ENCODE measurements at regions not wholly inside any gene's neighbourhood (a gene's known extent, or its start where the extent isn't known, plus 50 kb on each side); places are given as distances from the start of the nearest gene placed in this dataset.

DNA sequence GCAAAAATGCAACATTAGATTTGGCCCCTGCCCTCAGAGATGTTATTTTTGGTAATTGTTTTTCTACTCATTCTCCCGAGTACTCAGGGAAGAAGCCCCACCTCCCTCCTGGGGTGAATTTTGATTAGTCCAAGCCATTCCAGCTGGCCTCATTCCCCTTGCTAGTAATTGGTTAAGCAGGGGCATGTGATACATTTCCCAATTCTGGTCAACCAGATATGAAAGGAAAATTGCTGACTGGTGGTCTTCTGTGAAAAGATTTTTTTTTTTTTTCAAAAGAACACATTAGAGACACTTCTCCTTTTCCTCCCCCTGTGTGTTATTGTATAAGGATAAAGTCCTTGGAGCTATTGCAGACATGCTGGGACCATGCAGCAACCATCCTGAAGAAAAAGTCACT is 71.1 kb upstream of the AKT3 start:
- TF ChIP-seq ZFP30 (CRISPR knock-in tag; IDR thresholded peaks at IDR 0.05) (no peak), CSDC2 (CRISPR knock-in tag; IDR thresholded peaks at IDR 0.05) (no peak), ISL1 (CRISPR knock-in tag; IDR thresholded peaks at IDR 0.05) (no peak), ESRRG (CRISPR knock-in tag; IDR thresholded peaks at IDR 0.05) (no peak), ARNTL (CRISPR knock-in tag; IDR thresholded peaks at IDR 0.05; ENCODE audit: borderline replicate concordance, low read depth) (no peak), OSR1 (CRISPR knock-in tag; IDR thresholded peaks at IDR 0.05) (no peak), ZNF565 (CRISPR knock-in tag; conservative IDR thresholded peaks at IDR 0.05; ENCODE audit: low read depth) (no peak), ZFP3 (CRISPR knock-in tag; IDR thresholded peaks at IDR 0.05) (no peak), PPARA (CRISPR knock-in tag; IDR thresholded peaks at IDR 0.05; ENCODE audit: borderline replicate concordance) (no peak), SNAI2 (CRISPR knock-in tag; IDR thresholded peaks at IDR 0.05) (no peak)
- TF ChIP-seq, protein P1, sequence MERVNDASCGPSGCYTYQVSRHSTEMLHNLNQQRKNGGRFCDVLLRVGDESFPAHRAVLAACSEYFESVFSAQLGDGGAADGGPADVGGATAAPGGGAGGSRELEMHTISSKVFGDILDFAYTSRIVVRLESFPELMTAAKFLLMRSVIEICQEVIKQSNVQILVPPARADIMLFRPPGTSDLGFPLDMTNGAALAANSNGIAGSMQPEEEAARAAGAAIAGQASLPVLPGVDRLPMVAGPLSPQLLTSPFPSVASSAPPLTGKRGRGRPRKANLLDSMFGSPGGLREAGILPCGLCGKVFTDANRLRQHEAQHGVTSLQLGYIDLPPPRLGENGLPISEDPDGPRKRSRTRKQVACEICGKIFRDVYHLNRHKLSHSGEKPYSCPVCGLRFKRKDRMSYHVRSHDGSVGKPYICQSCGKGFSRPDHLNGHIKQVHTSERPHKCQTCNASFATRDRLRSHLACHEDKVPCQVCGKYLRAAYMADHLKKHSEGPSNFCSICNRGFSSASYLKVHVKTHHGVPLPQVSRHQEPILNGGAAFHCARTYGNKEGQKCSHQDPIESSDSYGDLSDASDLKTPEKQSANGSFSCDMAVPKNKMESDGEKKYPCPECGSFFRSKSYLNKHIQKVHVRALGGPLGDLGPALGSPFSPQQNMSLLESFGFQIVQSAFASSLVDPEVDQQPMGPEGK (CRISPR knock-in tag; IDR thresholded peaks at IDR 0.05; ENCODE audit: borderline replicate concordance): no peak
- TF ChIP-seq, protein P2, sequence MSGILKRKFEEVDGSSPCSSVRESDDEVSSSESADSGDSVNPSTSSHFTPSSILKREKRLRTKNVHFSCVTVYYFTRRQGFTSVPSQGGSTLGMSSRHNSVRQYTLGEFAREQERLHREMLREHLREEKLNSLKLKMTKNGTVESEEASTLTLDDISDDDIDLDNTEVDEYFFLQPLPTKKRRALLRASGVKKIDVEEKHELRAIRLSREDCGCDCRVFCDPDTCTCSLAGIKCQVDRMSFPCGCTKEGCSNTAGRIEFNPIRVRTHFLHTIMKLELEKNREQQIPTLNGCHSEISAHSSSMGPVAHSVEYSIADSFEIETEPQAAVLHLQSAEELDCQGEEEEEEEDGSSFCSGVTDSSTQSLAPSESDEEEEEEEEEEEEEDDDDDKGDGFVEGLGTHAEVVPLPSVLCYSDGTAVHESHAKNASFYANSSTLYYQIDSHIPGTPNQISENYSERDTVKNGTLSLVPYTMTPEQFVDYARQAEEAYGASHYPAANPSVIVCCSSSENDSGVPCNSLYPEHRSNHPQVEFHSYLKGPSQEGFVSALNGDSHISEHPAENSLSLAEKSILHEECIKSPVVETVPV (CRISPR knock-in tag; IDR thresholded peaks at IDR 0.05): no peak

Measured in SK-N-SH treated with all-trans-retinoic acid at 6 μM for 48 hours (cell line).